ENCODE measurements at regions not wholly inside any gene's neighbourhood (a gene's known extent, or its start where the extent isn't known, plus 50 kb on each side); places are given as distances from the start of the nearest gene placed in this dataset.
"Not testable (repeated sequence)": the region's sequence is repeated elsewhere in the genome, so short reads cannot be mapped to it uniquely, and the experiment has no call there.

- no peak for DNase-seq
Observed at GRCh38 chr12:87230441-87230840, 798.8 kb downstream of the C12orf50 start.

- DNase-seq = no peak
Observed at GRCh38 chr12:87227162-87227561, 802.0 kb downstream of the C12orf50 start.

GRCh38 chr12:87217491-87217890, 811.7 kb downstream of the C12orf50 start:
- DNase-seq = no peak

- DNase-seq = no peak
Observed at GRCh38 chr12:87216436-87216835, 812.8 kb downstream of the C12orf50 start.

- no peak for DNase-seq
Observed at GRCh38 chr12:87202189-87202588, 827.0 kb downstream of the C12orf50 start.

- no peak for DNase-seq
Observed at GRCh38 chr12:87201598-87201997, 827.6 kb downstream of the C12orf50 start.

- no peak for DNase-seq
Observed at GRCh38 chr12:87200289-87200979, 828.8 kb downstream of the C12orf50 start.

- DNase-seq = no peak
Observed at GRCh38 chr12:87198181-87198580, 831.0 kb downstream of the C12orf50 start.

GRCh38 chr12:87196321-87196720, 832.9 kb downstream of the C12orf50 start:
- no peak for DNase-seq

GRCh38 chr12:87194389-87194788, 834.8 kb downstream of the C12orf50 start:
- not testable (repeated sequence) for DNase-seq

GRCh38 chr12:87185367-87185766, 843.8 kb downstream of the C12orf50 start:
- no peak for DNase-seq

GRCh38 chr12:87182696-87183233, 846.4 kb downstream of the C12orf50 start:
- DNase-seq = no peak

- no peak for DNase-seq
Observed at GRCh38 chr12:87171356-87171755, 857.8 kb downstream of the C12orf50 start.

- DNase-seq = no peak
Observed at GRCh38 chr12:87169010-87169409, 860.2 kb downstream of the C12orf50 start.

- DNase-seq = no peak
Observed at GRCh38 chr12:87165733-87166375, 863.3 kb downstream of the C12orf50 start.

- DNase-seq = no peak
Observed at GRCh38 chr12:87163122-87163521, 866.1 kb downstream of the C12orf50 start.

GRCh38 chr12:87160848-87161601, 868.2 kb downstream of the C12orf50 start:
- DNase-seq = no peak

GRCh38 chr12:87157791-87158190, 871.4 kb downstream of the C12orf50 start:
- no peak for DNase-seq

GRCh38 chr12:87155621-87156020, 873.6 kb downstream of the C12orf50 start:
- no peak for DNase-seq

- DNase-seq = no peak
Observed at GRCh38 chr12:87152841-87153528, 876.2 kb downstream of the C12orf50 start.

GRCh38 chr12:87152075-87152474, 877.1 kb downstream of the C12orf50 start:
- no peak for DNase-seq

- DNase-seq = no peak
Observed at GRCh38 chr12:87150969-87151662, 878.1 kb downstream of the C12orf50 start.

Measured in NCI-H2171 (cell line).